GM19099 (cell line): ENCODE measurements at regions not wholly inside any gene's neighbourhood (a gene's known extent, or its start where the extent isn't known, plus 50 kb on each side); places are given as distances from the start of the nearest gene placed in this dataset.

Source experiments
- POLR2A ChIP-seq: IDR thresholded peaks from 3 replicates; pipeline ENCODE4 v1.6.1; 2011; ENCODE audit warnings: low read depth; ENCODE audit not compliant: insufficient read length; ENCODE audit errors: extremely low read depth

GRCh38 chr17:36884495-36885152, 52.7 kb upstream of the LHX1 start:
- no peak for TF ChIP-seq POLR2A

- TF ChIP-seq POLR2A, result no peak
These were observed 52.0 kb upstream of the LHX1 start for GRCh38 chr17:36885153-36885735.

GRCh38 chr17:36885771-36886377, 51.4 kb upstream of the LHX1 start:
- no peak for TF ChIP-seq POLR2A
